ENCODE measurements at regions not wholly inside any gene's neighbourhood (a gene's known extent, or its start where the extent isn't known, plus 50 kb on each side); places are given as distances from the start of the nearest gene placed in this dataset.

- TF ChIP-seq HDAC6 (IDR thresholded peaks at IDR 0.05; ENCODE audit: low read depth, low read length) (no peak), FOSL1 (IDR thresholded peaks at IDR 0.05; ENCODE audit: insufficient read depth, low read depth, low read length) (no peak), RNF2 (IDR thresholded peaks at IDR 0.05; ENCODE audit: borderline replicate concordance, low read depth, low read length, missing control alignments, poor library complexity, severe bottlenecking) (no peak), MAFK (IDR thresholded peaks at IDR 0.05; ENCODE audit: low read depth, low read length) (no peak)
Measured at GRCh38 chr11:11137339-11137738, 215.7 kb downstream of the CSNK2A3 start (continued).

Data from H1 (cell line).